Fibroblast of lung (primary cell): ENCODE measurements at regions not wholly inside any gene's neighbourhood (a gene's known extent, or its start where the extent isn't known, plus 50 kb on each side); places are given as distances from the start of the nearest gene placed in this dataset.

Source experiments
- EZH2 ChIP-seq: IDR thresholded peaks from 2 replicates; pipeline ENCODE4 v1.5.1; 2012; ENCODE audit warnings: low read length, control low read depth, mild to moderate bottlenecking; ENCODE audit errors: missing control alignments
- TF ChIP-seq, protein P1 (sequence below), 2 donors: IDR thresholded peaks in 1 of 2; conservative IDR thresholded peaks in 1 of 2; 1 replicate in 1 of 2; 2 replicates in 1 of 2; pipeline ENCODE4 v1.5.1; 2011 to 2012; ENCODE audit warnings: low read length in 2 of 2, control low read depth in 1 of 2, inconsistent platforms in 1 of 2, low read depth in 1 of 2, mild to moderate bottlenecking in 1 of 2

DNA sequence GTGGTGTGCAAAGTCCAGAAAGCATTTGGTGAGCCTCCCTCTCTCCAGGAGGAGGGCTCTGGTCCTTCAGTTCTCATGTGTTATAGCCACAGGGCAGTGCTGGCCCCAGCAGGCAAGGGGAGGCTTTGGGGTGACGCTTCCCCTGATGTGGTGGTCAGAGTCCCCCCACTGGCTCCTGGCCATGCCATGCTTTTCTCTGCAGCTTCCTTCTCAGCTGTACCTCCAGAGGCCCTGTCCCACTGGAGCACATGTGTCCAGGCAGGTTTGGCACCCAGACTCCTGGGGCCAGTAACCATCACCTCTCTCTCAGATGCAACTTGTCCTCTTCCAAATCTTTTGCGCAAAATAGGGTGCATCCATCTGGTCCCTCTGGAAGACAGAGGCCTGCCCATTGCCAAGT, 233.0 kb upstream of the ZNF32 start:
- TF ChIP-seq, protein P1, sequence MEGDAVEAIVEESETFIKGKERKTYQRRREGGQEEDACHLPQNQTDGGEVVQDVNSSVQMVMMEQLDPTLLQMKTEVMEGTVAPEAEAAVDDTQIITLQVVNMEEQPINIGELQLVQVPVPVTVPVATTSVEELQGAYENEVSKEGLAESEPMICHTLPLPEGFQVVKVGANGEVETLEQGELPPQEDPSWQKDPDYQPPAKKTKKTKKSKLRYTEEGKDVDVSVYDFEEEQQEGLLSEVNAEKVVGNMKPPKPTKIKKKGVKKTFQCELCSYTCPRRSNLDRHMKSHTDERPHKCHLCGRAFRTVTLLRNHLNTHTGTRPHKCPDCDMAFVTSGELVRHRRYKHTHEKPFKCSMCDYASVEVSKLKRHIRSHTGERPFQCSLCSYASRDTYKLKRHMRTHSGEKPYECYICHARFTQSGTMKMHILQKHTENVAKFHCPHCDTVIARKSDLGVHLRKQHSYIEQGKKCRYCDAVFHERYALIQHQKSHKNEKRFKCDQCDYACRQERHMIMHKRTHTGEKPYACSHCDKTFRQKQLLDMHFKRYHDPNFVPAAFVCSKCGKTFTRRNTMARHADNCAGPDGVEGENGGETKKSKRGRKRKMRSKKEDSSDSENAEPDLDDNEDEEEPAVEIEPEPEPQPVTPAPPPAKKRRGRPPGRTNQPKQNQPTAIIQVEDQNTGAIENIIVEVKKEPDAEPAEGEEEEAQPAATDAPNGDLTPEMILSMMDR (conservative IDR thresholded peaks at IDR 0.05 in 1 of 2, IDR thresholded peaks at IDR 0.05 in 1 of 2; ENCODE audit: low read depth in 1 of 2, low read length in 2 of 2): no peak
- no peak for TF ChIP-seq EZH2
